GM12874 (cell line): ENCODE measurements at regions not wholly inside any gene's neighbourhood (a gene's known extent, or its start where the extent isn't known, plus 50 kb on each side); places are given as distances from the start of the nearest gene placed in this dataset.

ENCODE experiments used
- CTCF ChIP-seq: IDR thresholded peaks from 2 replicates; pipeline ENCODE4 v1.5.1; 2011; ENCODE audit warnings: low read depth, mild to moderate bottlenecking, control low read depth, low read length, moderate library complexity; ENCODE audit not compliant: insufficient read depth

GRCh38 chr1:72341661-72342060, 59.3 kb upstream of the NEGR1 start:
- no peak for TF ChIP-seq CTCF

- TF ChIP-seq CTCF: no peak
Measured at GRCh38 chr1:72336776-72337175, 54.4 kb upstream of the NEGR1 start.
